ENCODE measurements at regions not wholly inside any gene's neighbourhood (a gene's known extent, or its start where the extent isn't known, plus 50 kb on each side); places are given as distances from the start of the nearest gene placed in this dataset.

GRCh38 chr5:57402348-57402747 lies 80.3 kb downstream of the ACTBL2 start:
- no peak for FAIRE-seq
- no peak overlapping the region for H3K27ac ChIP-seq
- WGBS (ENCODE audit: missing lambda C conversion rate), result 57% methylated on average over 2 of the region's 2 CpGs
- no peak for DNase-seq (ENCODE audit: low read depth in 1 of 2, low spot score in 1 of 2)
- no peaks in the 10 kb centered on the region for H3K9me3 ChIP-seq
- H3K4me3 ChIP-seq, result no peak overlapping the region
- H3K4me1 ChIP-seq, result no peaks in the 10 kb centered on the region
- H3K4me2 ChIP-seq, result no peak overlapping the region
- POLR2A ChIA-PET, result no interaction called here
- TF ChIP-seq, protein P1, sequence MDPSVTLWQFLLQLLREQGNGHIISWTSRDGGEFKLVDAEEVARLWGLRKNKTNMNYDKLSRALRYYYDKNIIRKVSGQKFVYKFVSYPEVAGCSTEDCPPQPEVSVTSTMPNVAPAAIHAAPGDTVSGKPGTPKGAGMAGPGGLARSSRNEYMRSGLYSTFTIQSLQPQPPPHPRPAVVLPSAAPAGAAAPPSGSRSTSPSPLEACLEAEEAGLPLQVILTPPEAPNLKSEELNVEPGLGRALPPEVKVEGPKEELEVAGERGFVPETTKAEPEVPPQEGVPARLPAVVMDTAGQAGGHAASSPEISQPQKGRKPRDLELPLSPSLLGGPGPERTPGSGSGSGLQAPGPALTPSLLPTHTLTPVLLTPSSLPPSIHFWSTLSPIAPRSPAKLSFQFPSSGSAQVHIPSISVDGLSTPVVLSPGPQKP (IDR thresholded peaks at IDR 0.05; ENCODE audit: low read depth, low read length), result no peak
- TF ChIP-seq NFE2L2 (conservative IDR thresholded peaks at IDR 0.05; ENCODE audit: low read length) (no peak), CHD2 (IDR thresholded peaks at IDR 0.05; ENCODE audit: low read length, partially characterized antibody) (no peak), ZFP36 (IDR thresholded peaks at IDR 0.05; ENCODE audit: borderline replicate concordance, partially characterized antibody) (no peak), RAD21 (conservative IDR thresholded peaks at IDR 0.05 in 1 of 2, IDR thresholded peaks at IDR 0.05 in 1 of 2) (no peak), FOXS1 (CRISPR knock-in tag; IDR thresholded peaks at IDR 0.05) (no peak), HOXB13 (CRISPR knock-in tag; IDR thresholded peaks at IDR 0.05; ENCODE audit: low read depth) (no peak), EP300 (IDR thresholded peaks at IDR 0.05) (no peak), CBX8 (IDR thresholded peaks at IDR 0.05) (no peak), HMGXB4 (CRISPR knock-in tag; IDR thresholded peaks at IDR 0.05; ENCODE audit: borderline replicate concordance) (no peak), PHF8 (IDR thresholded peaks at IDR 0.05; ENCODE audit: borderline replicate concordance, low read depth) (no peak), CBX2 (IDR thresholded peaks at IDR 0.05; ENCODE audit: borderline replicate concordance, low read depth) (no peak), MAZ (IDR thresholded peaks at IDR 0.05; ENCODE audit: borderline replicate concordance, low read depth, low read length) (no peak), KDM5A (IDR thresholded peaks at IDR 0.05) (no peak)
- TF ChIP-seq, protein P2, sequence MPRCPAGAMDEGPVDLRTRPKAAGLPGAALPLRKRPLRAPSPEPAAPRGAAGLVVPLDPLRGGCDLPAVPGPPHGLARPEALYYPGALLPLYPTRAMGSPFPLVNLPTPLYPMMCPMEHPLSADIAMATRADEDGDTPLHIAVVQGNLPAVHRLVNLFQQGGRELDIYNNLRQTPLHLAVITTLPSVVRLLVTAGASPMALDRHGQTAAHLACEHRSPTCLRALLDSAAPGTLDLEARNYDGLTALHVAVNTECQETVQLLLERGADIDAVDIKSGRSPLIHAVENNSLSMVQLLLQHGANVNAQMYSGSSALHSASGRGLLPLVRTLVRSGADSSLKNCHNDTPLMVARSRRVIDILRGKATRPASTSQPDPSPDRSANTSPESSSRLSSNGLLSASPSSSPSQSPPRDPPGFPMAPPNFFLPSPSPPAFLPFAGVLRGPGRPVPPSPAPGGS (IDR thresholded peaks at IDR 0.05), result no peak
- CTCF ChIA-PET, result interaction anchor here (1.1 kb wide), 1 partner anchor 25 kb away, joined by 3 read pairs; no protein-coding TSS in a partner anchor
- ATAC-seq, result no peak

- FAIRE-seq (no peak), ATAC-seq (no peak), DNase-seq (ENCODE audit: low read depth in 1 of 2, low spot score in 1 of 2) (no peak)
- no peak overlapping the region for H3K27ac ChIP-seq
- no peaks in the 10 kb centered on the region for H3K9me3 ChIP-seq
- POLR2A ChIA-PET, result no interaction called here
- no peaks in the 10 kb centered on the region for H3K4me1 ChIP-seq
- H3K4me2 ChIP-seq, result no peak overlapping the region
- H3K4me3 ChIP-seq, result no peak overlapping the region
- 64% methylated on average over 10 of the region's 10 CpGs for WGBS (ENCODE audit: missing lambda C conversion rate)
- CTCF ChIA-PET, result no interaction called here
- no peak for TF ChIP-seq JUNB (IDR thresholded peaks at IDR 0.05)
- no peak for TF ChIP-seq HMGXB4 (CRISPR knock-in tag; IDR thresholded peaks at IDR 0.05; ENCODE audit: borderline replicate concordance)
- no peak for TF ChIP-seq RARB (CRISPR knock-in tag; IDR thresholded peaks at IDR 0.05)
- no peak for TF ChIP-seq SMC3 (IDR thresholded peaks at IDR 0.05)
- no peak for TF ChIP-seq CEBPB (IDR thresholded peaks at IDR 0.05)
- TF ChIP-seq RAD21 (conservative IDR thresholded peaks at IDR 0.05 in 1 of 2, IDR thresholded peaks at IDR 0.05 in 1 of 2), result no peak
- TF ChIP-seq PHF8 (IDR thresholded peaks at IDR 0.05; ENCODE audit: borderline replicate concordance, low read depth), result no peak
- TF ChIP-seq NPAS2 (CRISPR knock-in tag; IDR thresholded peaks at IDR 0.05; ENCODE audit: borderline replicate concordance), result no peak
- TF ChIP-seq RCOR1 (IDR thresholded peaks at IDR 0.05; ENCODE audit: low read depth, low read length), result no peak
- no peak for TF ChIP-seq NFE2L2 (conservative IDR thresholded peaks at IDR 0.05; ENCODE audit: low read length)
- TF ChIP-seq HES2 (IDR thresholded peaks at IDR 0.05), result no peak
- TF ChIP-seq, protein P1 (IDR thresholded peaks at IDR 0.05; ENCODE audit: low read depth, low read length), result no peak
- TF ChIP-seq, protein P3, sequence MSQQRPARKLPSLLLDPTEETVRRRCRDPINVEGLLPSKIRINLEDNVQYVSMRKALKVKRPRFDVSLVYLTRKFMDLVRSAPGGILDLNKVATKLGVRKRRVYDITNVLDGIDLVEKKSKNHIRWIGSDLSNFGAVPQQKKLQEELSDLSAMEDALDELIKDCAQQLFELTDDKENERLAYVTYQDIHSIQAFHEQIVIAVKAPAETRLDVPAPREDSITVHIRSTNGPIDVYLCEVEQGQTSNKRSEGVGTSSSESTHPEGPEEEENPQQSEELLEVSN (IDR thresholded peaks at IDR 0.05; ENCODE audit: borderline replicate concordance, low read depth), result no peak
- TF ChIP-seq, protein P4, sequence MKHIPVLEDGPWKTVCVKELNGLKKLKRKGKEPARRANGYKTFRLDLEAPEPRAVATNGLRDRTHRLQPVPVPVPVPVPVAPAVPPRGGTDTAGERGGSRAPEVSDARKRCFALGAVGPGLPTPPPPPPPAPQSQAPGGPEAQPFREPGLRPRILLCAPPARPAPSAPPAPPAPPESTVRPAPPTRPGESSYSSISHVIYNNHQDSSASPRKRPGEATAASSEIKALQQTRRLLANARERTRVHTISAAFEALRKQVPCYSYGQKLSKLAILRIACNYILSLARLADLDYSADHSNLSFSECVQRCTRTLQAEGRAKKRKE (CRISPR knock-in tag; IDR thresholded peaks at IDR 0.05; ENCODE audit: low read depth), result no peak
- TF ChIP-seq ZFP36 (IDR thresholded peaks at IDR 0.05; ENCODE audit: borderline replicate concordance, partially characterized antibody), result no peak
- no peak for TF ChIP-seq EHF (CRISPR knock-in tag; IDR thresholded peaks at IDR 0.05)
- TF ChIP-seq ZNF302 (CRISPR knock-in tag; IDR thresholded peaks at IDR 0.05), result no peak
Observed at GRCh38 chr5:57398413-57399093, 84.1 kb downstream of the ACTBL2 start.
